Hepatocyte (in vitro differentiated cells): ENCODE measurements at regions not wholly inside any gene's neighbourhood (a gene's known extent, or its start where the extent isn't known, plus 50 kb on each side); places are given as distances from the start of the nearest gene placed in this dataset.

Source experiments
- CTCF ChIP-seq: fragments of 200-600 bp; sonication (generic); IDR thresholded peaks from 2 replicates; pipeline ENCODE4 v1.5.1; 2016; ENCODE audit warnings: antibody characterized with exemption, mild to moderate bottlenecking; ENCODE audit not compliant: poor library complexity
- EZH2 ChIP-seq: fragments of 200-600 bp; sonication (generic); IDR thresholded peaks from 2 replicates; pipeline ENCODE4 v1.6.1; 2016; ENCODE audit warnings: antibody characterized with exemption, mild to moderate bottlenecking, borderline replicate concordance

GRCh38 chr7:35495377-35495776 lies 199.6 kb downstream of the HERPUD2 start:
- no peak for TF ChIP-seq CTCF
- no peak for TF ChIP-seq EZH2
